SK-N-SH treated with all-trans-retinoic acid at 6 μM for 48 hours (cell line): ENCODE measurements at regions not wholly inside any gene's neighbourhood (a gene's known extent, or its start where the extent isn't known, plus 50 kb on each side); places are given as distances from the start of the nearest gene placed in this dataset.

Experiments used
- BACH2 ChIP-seq: fragments of 250-450 bp; sonication (Bioruptor Pico); IDR thresholded peaks from 2 replicates; pipeline ENCODE4 v1.9.0; 2021; ENCODE audit warnings: mild to moderate bottlenecking, borderline replicate concordance
- CREB5 ChIP-seq: fragments of 250-450 bp; sonication (Bioruptor Pico); IDR thresholded peaks from 2 replicates; pipeline ENCODE4 v1.5.1; 2020; ENCODE audit warnings: low read depth, mild to moderate bottlenecking, moderate library complexity
- CSRNP3 ChIP-seq: fragments of 250-450 bp; sonication (Bioruptor Pico); IDR thresholded peaks from 2 replicates; pipeline ENCODE4 v1.5.1; 2021; ENCODE audit warnings: mild to moderate bottlenecking, moderate library complexity
- ESRRG ChIP-seq: fragments of 250-450 bp; sonication (Bioruptor Pico); IDR thresholded peaks from 2 replicates; pipeline ENCODE4 v1.6.1; 2021; ENCODE audit warnings: mild to moderate bottlenecking
- GLIS3 ChIP-seq: fragments of 250-450 bp; sonication (Bioruptor Pico); IDR thresholded peaks from 2 replicates; pipeline ENCODE4 v1.5.0; 2020; ENCODE audit warnings: mild to moderate bottlenecking, moderate library complexity
- ISL1 ChIP-seq: fragments of 250-450 bp; sonication (Bioruptor Pico); IDR thresholded peaks from 2 replicates; pipeline ENCODE4 v2.1.2; 2022; ENCODE audit warnings: mild to moderate bottlenecking, moderate library complexity
- POU6F1 ChIP-seq: fragments of 250-450 bp; sonication (Bioruptor Pico); IDR thresholded peaks from 2 replicates; pipeline ENCODE4 v1.8.0; 2021; ENCODE audit warnings: low read depth, mild to moderate bottlenecking, moderate library complexity, borderline replicate concordance
- PPARA ChIP-seq: fragments of 250-450 bp; sonication (Bioruptor Pico); IDR thresholded peaks from 2 replicates; pipeline ENCODE4 v1.5.0; 2020; ENCODE audit warnings: mild to moderate bottlenecking, borderline replicate concordance
- RARB ChIP-seq: fragments of 250-450 bp; sonication (Bioruptor Pico); IDR thresholded peaks from 2 replicates; pipeline ENCODE4 v1.8.0; 2021; ENCODE audit warnings: mild to moderate bottlenecking, moderate library complexity
- SNAI2 ChIP-seq: fragments of 250-450 bp; sonication (Bioruptor Pico); IDR thresholded peaks from 2 replicates; pipeline ENCODE4 v1.5.0; 2020; ENCODE audit warnings: mild to moderate bottlenecking, moderate library complexity
- TCF4 ChIP-seq: fragments of 250-450 bp; sonication (Bioruptor Pico); IDR thresholded peaks from 2 replicates; pipeline ENCODE4 v1.8.0; 2021; ENCODE audit warnings: mild to moderate bottlenecking, moderate library complexity, borderline replicate concordance
- TOX ChIP-seq: fragments of 250-450 bp; sonication (Bioruptor Pico); IDR thresholded peaks from 2 replicates; pipeline ENCODE4 v1.8.0; 2021; ENCODE audit warnings: mild to moderate bottlenecking, moderate library complexity, borderline replicate concordance
- ZFP3 ChIP-seq: fragments of 250-450 bp; sonication (Bioruptor Pico); IDR thresholded peaks from 2 replicates; pipeline ENCODE4 v1.5.0; 2020; ENCODE audit warnings: mild to moderate bottlenecking, moderate library complexity
- ZNF8 ChIP-seq: fragments of 450-650 bp; formaldehyde crosslinking; IDR thresholded peaks from 2 replicates; pipeline ENCODE4 v1.5.0; 2020; ENCODE audit warnings: mild to moderate bottlenecking, moderate library complexity

GRCh38 chr12:46609273-46609623, 216.5 kb downstream of the SLC38A4 start:
- TF ChIP-seq GLIS3 (CRISPR knock-in tag) (no peak), TCF4 (CRISPR knock-in tag) (no peak), ZNF8 (no peak), RARB (no peak), ZFP3 (CRISPR knock-in tag) (no peak), ISL1 (CRISPR knock-in tag) (no peak), SNAI2 (CRISPR knock-in tag) (no peak), PPARA (CRISPR knock-in tag) (no peak), CREB5 (CRISPR knock-in tag) (no peak), POU6F1 (CRISPR knock-in tag) (no peak), BACH2 (CRISPR knock-in tag) (no peak), TOX (CRISPR knock-in tag) (no peak), CSRNP3 (no peak), ESRRG (CRISPR knock-in tag) (no peak)
